OCI-LY7 (cell line): ENCODE measurements at regions not wholly inside any gene's neighbourhood (a gene's known extent, or its start where the extent isn't known, plus 50 kb on each side); places are given as distances from the start of the nearest gene placed in this dataset.

ENCODE experiments used
- BruUV-seq: library from RNA; stranded (reverse); fragments of 400-500 nt; replicated peaks from 2 replicates; lab custom pipeline; 2021; lab: Mats Ljungman, UMichigan
- CTCF ChIA-PET: fragments of 300-600 bp; sonication (Branson Sonifier 250); formaldehyde crosslinking; loops from one replicate; lab custom pipeline; 2022; ENCODE audit warnings: antibody characterized with exemption; ENCODE audit not compliant: unreplicated experiment; lab: Charles Lee
- POLR2A ChIA-PET: fragments of 300-600 bp; sonication (Branson Sonifier 250); formaldehyde crosslinking; loops from one replicate; lab custom pipeline; 2022; ENCODE audit warnings: antibody characterized with exemption; lab: Charles Lee
- DNase-seq: peaks from one replicate; pipeline ENCODE4 v3.0.0-alpha.2; 2015; ENCODE audit warnings: low spot score
- H2AFZ ChIP-seq: fragments of 200-600 bp; sonication (generic), shearing (Covaris generic); 2 replicates; pipeline ENCODE4 v1.6.1; 2014; ENCODE audit warnings: mild to moderate bottlenecking, antibody characterized with exemption, low read length, moderate library complexity
- H3K27ac ChIP-seq: fragments of 200-600 bp; sonication (generic); 2 replicates; pipeline ENCODE4 v1.5.1; 2014; ENCODE audit warnings: mixed run types, low read depth, mild to moderate bottlenecking, moderate library complexity, low read length, inconsistent platforms; ENCODE audit not compliant: poor library complexity, severe bottlenecking
- H3K36me3 ChIP-seq: fragments of 200-600 bp; sonication (generic); 2 replicates; pipeline ENCODE4 v1.6.1; 2014; ENCODE audit warnings: mild to moderate bottlenecking, antibody characterized with exemption, low read length, moderate library complexity, mixed read lengths; ENCODE audit not compliant: insufficient read depth
- H3K4me1 ChIP-seq: fragments of 200-600 bp; sonication (generic); 2 replicates; pipeline ENCODE4 v1.5.1; 2014; ENCODE audit warnings: mild to moderate bottlenecking, low read length; ENCODE audit not compliant: insufficient read depth, poor library complexity, severe bottlenecking
- H3K4me2 ChIP-seq: fragments of 200-600 bp; sonication (generic); 2 replicates; pipeline ENCODE4 v1.6.1; 2014; ENCODE audit warnings: mild to moderate bottlenecking, low read length
- H3K4me3 ChIP-seq: fragments of 200-600 bp; sonication (generic); 2 replicates; pipeline ENCODE4 v1.5.1; 2014; ENCODE audit warnings: mild to moderate bottlenecking, low read depth, low read length; ENCODE audit not compliant: poor library complexity, severe bottlenecking
- H3K79me2 ChIP-seq: fragments of 200-600 bp; sonication (generic); 2 replicates; pipeline ENCODE4 v1.6.1; 2016; ENCODE audit warnings: low read depth, mild to moderate bottlenecking, low read length, moderate library complexity, mixed read lengths; ENCODE audit not compliant: insufficient read depth
- H3K9me2 ChIP-seq: fragments of 200-600 bp; sonication (generic); 2 replicates; pipeline ENCODE4 v1.6.1; 2016; ENCODE audit warnings: mild to moderate bottlenecking, low read length, mixed read lengths; ENCODE audit not compliant: insufficient read depth
- H3K9me3 ChIP-seq: fragments of 200-600 bp; sonication (generic); 2 replicates; pipeline ENCODE4 v1.6.1; 2014; ENCODE audit warnings: mild to moderate bottlenecking, mixed run types, low read length, mixed read lengths
- H4K20me1 ChIP-seq: fragments of 200-600 bp; sonication (generic); 2 replicates; pipeline ENCODE4 v1.6.1; 2014; ENCODE audit warnings: mild to moderate bottlenecking, antibody characterized with exemption, low read length, moderate library complexity, mixed read lengths; ENCODE audit not compliant: insufficient read depth
- EZH2phosphoT487 ChIP-seq: fragments of 200-600 bp; sonication (generic); IDR thresholded peaks from 2 replicates; pipeline ENCODE4 v1.6.1; 2018; ENCODE audit warnings: low read depth, borderline replicate concordance, mild to moderate bottlenecking, mixed run types, antibody characterized with exemption, low read length, moderate library complexity, mixed read lengths
- intact Hi-C: fragments of 100-400 bp; cut with micrococcal nuclease; formaldehyde crosslinking; loops from one replicate; pipeline ENCODE4 v1.10.0; 2022; ENCODE audit not compliant: unreplicated experiment
- TF ChIP-seq, protein P1 (sequence below): fragments of 200-600 bp; sonication (generic); conservative IDR thresholded peaks from 2 replicates; pipeline ENCODE4 v1.5.1; 2014; ENCODE audit warnings: mild to moderate bottlenecking, antibody characterized with exemption, low read length, moderate library complexity, mixed read lengths

DNA sequence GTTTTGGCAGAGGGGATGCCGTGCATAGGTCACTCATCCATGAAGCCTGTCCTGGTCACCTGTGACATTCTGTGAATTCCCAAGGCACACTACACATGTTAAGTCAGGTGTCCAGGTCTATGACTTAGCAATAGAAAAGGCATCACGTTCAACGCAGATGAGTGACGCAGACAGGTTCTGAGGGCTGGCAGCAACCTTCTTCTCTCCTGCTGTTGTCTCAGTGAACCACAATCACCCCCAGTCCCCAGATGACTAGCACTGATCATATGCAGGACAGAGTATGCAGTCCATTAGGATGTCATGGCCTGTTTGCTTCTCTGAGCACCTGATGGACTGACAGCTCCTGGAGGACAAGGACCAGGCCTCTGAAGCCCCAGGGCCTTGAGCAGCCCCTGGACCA is 157.8 kb upstream of the KAZN start:
- ChIA-PET POLR2A (interaction anchor here (0.7 kb wide), 1 partner anchor 95 kb away, joined by 3 read pairs; no protein-coding TSS in a partner anchor), CTCF (no interaction called here)
- DNase-seq, result no peak
- no peaks in the 10 kb centered on the region for H3K36me3 ChIP-seq
- H3K4me3 ChIP-seq, result no peak overlapping the region
- H3K27ac ChIP-seq, result no peak overlapping the region
- no peaks in the 10 kb centered on the region for H3K9me3 ChIP-seq
- no peaks in the 10 kb centered on the region for H3K4me1 ChIP-seq
- TF ChIP-seq, protein P1, sequence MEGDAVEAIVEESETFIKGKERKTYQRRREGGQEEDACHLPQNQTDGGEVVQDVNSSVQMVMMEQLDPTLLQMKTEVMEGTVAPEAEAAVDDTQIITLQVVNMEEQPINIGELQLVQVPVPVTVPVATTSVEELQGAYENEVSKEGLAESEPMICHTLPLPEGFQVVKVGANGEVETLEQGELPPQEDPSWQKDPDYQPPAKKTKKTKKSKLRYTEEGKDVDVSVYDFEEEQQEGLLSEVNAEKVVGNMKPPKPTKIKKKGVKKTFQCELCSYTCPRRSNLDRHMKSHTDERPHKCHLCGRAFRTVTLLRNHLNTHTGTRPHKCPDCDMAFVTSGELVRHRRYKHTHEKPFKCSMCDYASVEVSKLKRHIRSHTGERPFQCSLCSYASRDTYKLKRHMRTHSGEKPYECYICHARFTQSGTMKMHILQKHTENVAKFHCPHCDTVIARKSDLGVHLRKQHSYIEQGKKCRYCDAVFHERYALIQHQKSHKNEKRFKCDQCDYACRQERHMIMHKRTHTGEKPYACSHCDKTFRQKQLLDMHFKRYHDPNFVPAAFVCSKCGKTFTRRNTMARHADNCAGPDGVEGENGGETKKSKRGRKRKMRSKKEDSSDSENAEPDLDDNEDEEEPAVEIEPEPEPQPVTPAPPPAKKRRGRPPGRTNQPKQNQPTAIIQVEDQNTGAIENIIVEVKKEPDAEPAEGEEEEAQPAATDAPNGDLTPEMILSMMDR, result no peak
- TF ChIP-seq EZH2phosphoT487, result no peak
- intact Hi-C loops, result no loop called here
- H2AFZ ChIP-seq, result no peak overlapping the region
- no TSS peak for BruUV-seq
- H3K9me2 ChIP-seq, result no peaks in the 10 kb centered on the region
- H3K4me2 ChIP-seq, result no peak overlapping the region
- no peaks in the 10 kb centered on the region for H4K20me1 ChIP-seq
- no peaks in the 10 kb centered on the region for H3K79me2 ChIP-seq

- ChIA-PET CTCF (interaction anchor here (1.4 kb wide), 1 partner anchor 21 kb away, joined by 3 read pairs; no protein-coding TSS in a partner anchor), POLR2A (interaction anchor here (0.7 kb wide), 1 partner anchor 96 kb away, joined by 3 read pairs; no protein-coding TSS in a partner anchor)
- Histone ChIP-seq H3K4me1 (no peaks in the 10 kb centered on the region), H3K4me3 (no peak overlapping the region), H3K9me3 (no peaks in the 10 kb centered on the region), H2AFZ (no peak overlapping the region), H3K4me2 (no peak overlapping the region), H3K79me2 (no peaks in the 10 kb centered on the region), H3K36me3 (no peaks in the 10 kb centered on the region), H4K20me1 (no peaks in the 10 kb centered on the region), H3K27ac (no peak overlapping the region), H3K9me2 (no peaks in the 10 kb centered on the region)
- no TSS peak for BruUV-seq
- no peak for TF ChIP-seq EZH2phosphoT487
- TF ChIP-seq, protein P1, result no peak
- DNase-seq, result no peak
- intact Hi-C loops, result no loop called here
Observed at GRCh38 chr1:14441302-14441741, 157.2 kb upstream of the KAZN start.

DNA sequence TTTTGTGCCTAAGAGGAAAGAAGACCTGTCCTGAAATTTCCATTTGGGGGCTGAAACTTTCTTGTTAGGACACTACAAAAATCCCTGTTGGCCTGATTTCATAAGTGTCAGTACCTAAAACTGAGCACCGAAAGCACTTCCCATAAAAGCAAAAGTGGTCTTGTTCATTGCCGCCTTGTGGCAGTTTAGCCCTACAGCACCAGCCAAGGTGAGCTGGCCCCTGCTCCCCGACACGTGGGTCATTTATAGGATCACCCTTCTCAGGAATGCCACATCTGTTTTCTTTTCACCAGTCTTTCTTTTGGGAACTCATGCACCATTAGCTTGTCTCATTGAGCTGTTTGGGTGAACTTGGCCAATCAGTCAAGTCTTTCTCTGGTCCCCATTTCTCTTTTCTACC is 155.8 kb upstream of the KAZN start:
- Histone ChIP-seq H3K79me2 (no peaks in the 10 kb centered on the region), H3K4me1 (no peaks in the 10 kb centered on the region), H2AFZ (no peak overlapping the region; the same call in 1 of the 2 replicates), H3K9me2 (no peaks in the 10 kb centered on the region), H3K4me2 (no peak overlapping the region), H3K4me3 (no peak overlapping the region), H3K36me3 (no peaks in the 10 kb centered on the region), H4K20me1 (no peaks in the 10 kb centered on the region), H3K9me3 (no peaks in the 10 kb centered on the region), H3K27ac (no peak overlapping the region)
- POLR2A ChIA-PET, result interaction anchor here (1.3 kb wide), 1 partner anchor 11 kb away, joined by 4 read pairs; no protein-coding TSS in a partner anchor
- intact Hi-C loops, result no loop called here
- DNase-seq, result peak; percentile 33
- BruUV-seq, result no TSS peak
- CTCF ChIA-PET, result no interaction called here
- TF ChIP-seq EZH2phosphoT487, result no peak
- TF ChIP-seq, protein P1, result peak; percentile 49; the same call in 1 of the 2 replicates
